HG02798 (cell line): ENCODE measurements at regions not wholly inside any gene's neighbourhood (a gene's known extent, or its start where the extent isn't known, plus 50 kb on each side); places are given as distances from the start of the nearest gene placed in this dataset.
A peak's percentile ranks its signal among the peaks of the same experiment; 100 is the strongest.

Source experiments
- ATAC-seq: cut with Tn5 transposase; IDR thresholded peaks from one replicate; pipeline ENCODE4 v1.9.1; 2021; ENCODE audit warnings: mild to moderate bottlenecking; ENCODE audit not compliant: unreplicated experiment, poor library complexity

- ATAC-seq, result no peak
Measured at GRCh38 chr4:4775493-4776004, 83.9 kb upstream of the MSX1 start.

- ATAC-seq, result no peak
Measured at GRCh38 chr4:4772534-4772933, 86.9 kb upstream of the MSX1 start.

GRCh38 chr4:4771160-4771559 lies 88.3 kb upstream of the MSX1 start:
- ATAC-seq, result no peak

- no peak for ATAC-seq
Measured at GRCh38 chr4:4770610-4771009, 88.9 kb upstream of the MSX1 start.

GRCh38 chr4:4766564-4766963 lies 92.9 kb upstream of the MSX1 start:
- no peak for ATAC-seq

GRCh38 chr4:4765811-4766210 lies 93.7 kb upstream of the MSX1 start:
- no peak for ATAC-seq

GRCh38 chr4:4764558-4764905 lies 94.9 kb upstream of the MSX1 start:
- ATAC-seq, result no peak

- ATAC-seq, result no peak
Measured at GRCh38 chr4:4763822-4764557, 95.5 kb upstream of the MSX1 start.

- ATAC-seq, result peak; percentile 87
Measured at GRCh38 chr4:4762909-4763821, 96.3 kb upstream of the MSX1 start.

GRCh38 chr4:4762300-4762699 lies 97.2 kb upstream of the MSX1 start:
- ATAC-seq, result no peak

- no peak for ATAC-seq
Measured at GRCh38 chr4:4761128-4761982, 98.1 kb upstream of the MSX1 start.

GRCh38 chr4:4759883-4760282 lies 99.6 kb upstream of the MSX1 start:
- no peak for ATAC-seq

GRCh38 chr4:4759232-4759631 lies 100.2 kb upstream of the MSX1 start:
- no peak for ATAC-seq

- peak; percentile 58 for ATAC-seq
Measured at GRCh38 chr4:4758681-4759080, 100.8 kb upstream of the MSX1 start.

- ATAC-seq, result no peak
Measured at GRCh38 chr4:4755306-4755705, 104.2 kb upstream of the MSX1 start.

GRCh38 chr4:4754641-4755040 lies 104.8 kb upstream of the MSX1 start:
- no peak for ATAC-seq

GRCh38 chr4:4753643-4754042 lies 105.8 kb upstream of the MSX1 start:
- ATAC-seq, result no peak

GRCh38 chr4:4752576-4753401 lies 106.7 kb upstream of the MSX1 start:
- no peak for ATAC-seq

- ATAC-seq, result no peak
Measured at GRCh38 chr4:4752025-4752424, 107.4 kb upstream of the MSX1 start.

- ATAC-seq, result no peak
Measured at GRCh38 chr4:4750187-4750586, 109.3 kb upstream of the MSX1 start.
